GM18951 (cell line): ENCODE measurements at regions not wholly inside any gene's neighbourhood (a gene's known extent, or its start where the extent isn't known, plus 50 kb on each side); places are given as distances from the start of the nearest gene placed in this dataset.

Experiments used
- POLR2A ChIP-seq: IDR thresholded peaks from 4 replicates; pipeline ENCODE4 v1.6.1; 2011; ENCODE audit warnings: mild to moderate bottlenecking; ENCODE audit not compliant: insufficient read length, insufficient read depth; ENCODE audit errors: extremely low read depth
- in situ Hi-C: fragments of 300-500 bp; cut with MboI; formaldehyde crosslinking; loops from one replicate; pipeline ENCODE4 v1.12.0; 2022; ENCODE audit warnings: low sequenced_read_pairs, mixed read lengths, inconsistent platforms; ENCODE audit not compliant: unreplicated experiment

DNA sequence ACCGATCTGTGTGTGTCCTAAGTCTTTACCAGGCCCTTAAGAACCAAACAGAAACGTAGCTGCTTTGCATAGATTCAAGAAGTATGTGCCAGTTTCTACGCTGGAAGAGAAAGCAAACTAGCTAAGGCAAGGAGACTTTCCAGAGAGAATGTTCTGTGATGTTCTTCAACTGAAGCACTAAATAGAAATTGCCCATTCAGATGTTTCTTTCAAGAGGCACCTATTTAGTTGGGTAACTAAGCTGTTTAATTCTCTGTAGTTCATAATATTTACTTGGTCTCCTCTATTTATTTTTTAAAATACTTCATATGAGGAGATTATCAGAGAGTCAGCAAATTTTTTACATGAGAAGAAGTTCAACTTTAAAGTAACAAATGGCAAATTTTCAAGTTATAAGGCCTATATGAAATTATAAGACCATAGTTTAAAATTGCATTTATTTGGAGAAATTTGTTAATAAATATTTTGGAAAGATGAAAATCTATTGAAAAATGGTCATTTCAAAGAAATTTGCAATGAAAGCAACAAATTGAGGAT is 279.0 kb downstream of the NEBL start:
- TF ChIP-seq POLR2A: no peak
- in situ Hi-C loops: no loop called here

DNA sequence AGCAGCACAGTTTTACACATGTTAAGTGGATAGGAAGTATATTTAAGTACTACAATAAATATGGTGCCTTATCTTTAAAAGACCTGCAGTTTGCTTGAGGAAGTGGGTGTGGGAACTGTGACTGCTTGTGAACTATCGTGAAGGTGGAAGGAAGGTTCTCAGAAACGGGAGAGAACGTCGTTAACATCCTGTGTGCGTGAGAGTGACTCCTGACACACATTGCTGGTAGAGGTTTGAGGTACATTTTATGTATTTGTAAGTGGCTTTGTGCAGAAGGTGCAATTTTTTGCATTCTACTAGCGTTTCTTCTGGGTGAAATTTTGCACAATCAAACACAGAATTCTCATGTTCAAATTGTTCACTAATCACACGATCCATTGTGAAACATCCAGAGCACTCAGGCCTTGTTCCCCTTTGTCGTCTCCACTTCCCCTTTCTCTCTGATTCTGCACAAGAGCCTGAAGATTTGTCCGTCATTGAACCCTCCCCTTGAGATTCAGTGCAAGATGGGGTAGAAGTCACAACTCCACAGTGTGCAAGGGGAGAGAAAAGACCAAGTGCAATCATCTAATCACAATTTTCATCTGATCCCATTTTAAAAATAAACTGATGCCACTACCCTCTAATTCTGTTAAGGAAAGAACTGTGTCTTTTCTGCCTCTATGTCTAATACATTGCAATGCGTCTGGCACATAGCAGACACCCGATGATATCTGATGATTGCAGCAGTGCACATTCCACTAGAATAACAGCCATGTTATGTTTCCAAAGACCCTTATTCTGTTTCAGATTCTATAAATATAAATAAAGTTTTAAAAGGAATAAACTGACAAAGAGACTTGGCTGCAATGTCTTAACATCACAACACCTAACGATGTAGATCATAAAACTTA is 279.9 kb downstream of the NEBL start:
- in situ Hi-C loops: no loop called here
- TF ChIP-seq POLR2A: no peak

DNA sequence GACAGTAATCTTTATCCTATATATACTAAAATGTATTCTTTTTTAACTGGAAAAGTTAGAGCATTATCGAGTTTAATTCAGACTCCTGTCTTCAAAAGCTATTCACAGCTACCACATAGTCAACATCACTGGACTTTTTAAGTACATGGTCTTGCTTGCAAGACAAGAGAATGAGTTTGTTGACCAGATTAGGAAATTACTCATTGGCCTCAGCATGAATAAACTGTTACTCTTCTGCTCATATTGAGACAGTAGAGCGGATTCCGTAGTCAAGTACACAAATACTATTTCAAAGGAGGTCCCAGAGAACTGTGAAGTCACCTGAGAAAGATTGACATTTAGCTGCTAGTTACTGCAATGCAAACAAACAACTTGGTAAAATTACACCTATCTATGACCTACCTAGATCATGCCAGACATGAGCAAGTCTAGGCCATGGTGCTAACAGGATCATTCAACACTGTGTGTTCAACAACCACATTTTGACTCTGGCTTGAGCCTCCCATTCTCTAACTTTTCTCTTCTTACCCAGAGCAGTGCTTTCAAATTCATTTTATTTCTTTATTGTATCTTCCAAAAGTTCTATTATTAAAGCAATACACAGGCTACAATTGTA is 280.9 kb downstream of the NEBL start:
- in situ Hi-C loops: no loop called here
- TF ChIP-seq POLR2A: no peak

DNA sequence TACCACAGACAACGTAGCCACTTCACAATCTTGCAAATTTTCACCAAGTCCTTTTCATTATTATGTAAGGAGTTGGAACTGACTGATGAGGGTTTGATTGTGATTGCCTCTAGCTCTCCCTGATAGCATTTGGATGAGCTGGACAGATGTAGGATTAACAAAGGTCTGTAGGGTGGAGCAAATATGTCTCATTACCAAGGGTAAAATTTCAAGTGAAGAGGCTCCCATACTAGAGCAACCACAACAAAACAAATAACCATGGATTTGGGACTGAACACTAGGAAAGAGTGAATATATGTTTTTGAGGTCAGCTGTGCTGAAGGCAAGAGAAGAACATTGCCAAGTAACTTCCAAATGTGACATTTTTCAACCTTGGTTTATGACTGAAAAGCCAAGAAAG is 281.7 kb downstream of the NEBL start:
- in situ Hi-C loops: no loop called here
- TF ChIP-seq POLR2A: no peak

DNA sequence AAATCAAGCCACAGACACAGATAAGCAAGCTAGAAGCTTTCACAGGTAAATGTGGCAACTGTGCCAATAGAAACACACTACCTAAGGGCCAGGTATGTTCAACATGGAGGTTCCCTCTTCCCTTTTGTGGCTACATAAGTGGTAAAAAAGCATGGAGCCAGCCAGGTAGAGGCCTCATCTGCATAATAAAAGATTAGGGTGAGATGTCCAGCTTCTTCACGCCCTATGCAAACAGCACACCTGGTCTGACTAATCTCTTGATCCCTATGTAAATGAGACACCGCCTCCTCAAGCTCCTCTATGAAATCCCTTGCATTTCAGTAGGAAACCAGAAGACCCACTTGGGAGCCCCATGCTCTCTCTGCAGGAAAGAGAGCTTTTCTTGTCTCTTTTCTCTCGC is 282.2 kb downstream of the NEBL start:
- in situ Hi-C loops: no loop called here
- TF ChIP-seq POLR2A: no peak

DNA sequence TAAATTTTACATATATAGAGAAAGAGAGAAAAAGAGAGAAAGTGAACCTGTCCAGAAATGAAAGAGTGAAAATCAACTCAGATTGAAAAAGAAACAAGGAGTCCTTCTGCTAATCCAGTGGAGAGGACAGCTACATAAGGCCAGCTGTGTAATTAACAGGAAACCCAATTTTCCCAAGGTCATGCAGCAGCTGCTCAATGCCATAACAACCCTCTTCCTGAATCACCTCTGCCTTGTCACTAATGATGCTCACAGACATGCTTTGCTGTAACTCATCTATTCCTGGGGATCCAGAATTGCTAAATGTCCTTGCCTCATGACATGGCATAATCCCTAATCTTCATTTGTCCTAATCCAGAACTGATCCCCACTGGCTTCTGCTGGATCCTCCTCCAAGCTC is 288.6 kb downstream of the NEBL start:
- in situ Hi-C loops: no loop called here
- no peak for TF ChIP-seq POLR2A

DNA sequence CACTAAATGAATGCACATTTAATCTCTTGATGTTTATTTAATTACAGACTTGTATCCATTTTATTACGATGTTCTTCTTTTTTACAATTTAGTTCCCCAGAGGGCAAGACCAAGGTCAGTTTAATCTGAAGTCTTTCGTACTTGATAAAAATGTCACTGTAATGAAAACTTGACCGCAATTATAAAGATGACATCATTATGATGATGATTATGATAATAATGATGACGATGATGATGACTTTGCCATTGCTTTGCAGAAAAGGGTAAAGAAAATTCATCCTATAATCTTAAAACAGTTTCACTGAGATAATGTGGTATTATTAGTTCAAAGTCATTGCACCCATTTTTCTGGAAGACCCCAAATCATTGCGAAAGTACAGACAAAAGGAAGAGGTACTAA is 290.1 kb downstream of the NEBL start:
- in situ Hi-C loops: no loop called here
- TF ChIP-seq POLR2A: no peak

DNA sequence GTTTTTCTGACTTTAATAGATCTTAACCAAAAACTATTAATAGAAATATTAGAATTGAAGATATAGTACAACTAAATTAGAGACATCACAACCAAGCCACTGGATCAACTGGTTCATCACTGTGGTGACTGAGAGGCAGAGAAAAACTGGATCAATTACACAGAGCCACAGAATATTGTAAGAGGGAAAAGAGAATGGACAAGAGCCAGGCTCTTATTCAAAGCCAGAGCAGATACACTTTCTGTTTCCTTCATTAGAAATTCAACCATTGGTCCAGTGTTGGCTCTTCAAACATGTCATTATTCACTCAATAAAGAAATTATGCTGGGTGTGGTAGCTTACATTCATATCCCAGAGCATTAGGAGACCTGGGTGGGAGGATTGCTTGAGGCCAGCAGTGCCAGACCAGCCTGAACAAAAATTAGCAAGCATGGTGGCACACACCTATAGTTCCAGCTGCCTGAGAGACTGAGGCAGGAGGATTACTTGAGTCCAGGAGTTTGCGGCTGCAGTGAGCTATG is 295.1 kb downstream of the NEBL start:
- no peak for TF ChIP-seq POLR2A
- in situ Hi-C loops: no loop called here

DNA sequence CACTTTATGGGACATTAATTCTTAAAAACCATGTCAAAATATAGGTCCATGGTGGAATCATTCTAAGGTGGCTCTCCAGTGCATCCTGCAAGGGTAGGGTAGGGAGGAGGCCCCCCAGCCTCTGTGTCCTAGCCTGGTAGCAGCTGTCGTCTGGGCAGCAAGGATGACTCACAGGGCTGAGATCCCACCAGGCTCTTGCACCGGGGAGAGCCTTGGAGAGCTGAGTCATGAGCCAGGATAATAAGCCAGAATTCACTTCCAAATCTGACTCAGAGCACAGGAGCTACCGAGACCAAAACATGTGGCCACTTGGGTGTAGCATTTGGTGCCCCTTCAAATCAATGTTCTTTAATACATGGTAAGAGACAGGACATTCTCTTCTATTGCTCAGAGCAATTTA is 298.5 kb downstream of the NEBL start:
- in situ Hi-C loops: no loop called here
- no peak for TF ChIP-seq POLR2A

DNA sequence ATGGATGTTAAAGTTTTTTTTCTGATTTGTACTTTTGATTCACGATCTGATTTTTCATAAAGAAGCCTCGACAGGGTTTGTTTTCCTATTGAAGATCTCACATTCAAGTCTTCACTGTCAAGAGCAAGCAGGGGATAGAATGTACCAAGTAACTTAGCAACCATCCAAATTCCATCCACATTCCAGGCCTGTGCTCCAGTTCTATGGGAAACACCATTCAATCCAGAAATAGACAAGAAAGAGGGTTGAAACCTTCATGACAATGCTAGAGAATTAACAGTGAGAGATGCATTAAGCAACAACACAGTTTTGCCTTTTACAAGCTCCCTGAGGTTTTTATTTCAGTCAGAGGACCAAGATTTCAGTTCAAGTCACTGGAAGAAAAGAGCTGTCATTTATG is 300.2 kb downstream of the NEBL start:
- in situ Hi-C loops: no loop called here
- no peak for TF ChIP-seq POLR2A

DNA sequence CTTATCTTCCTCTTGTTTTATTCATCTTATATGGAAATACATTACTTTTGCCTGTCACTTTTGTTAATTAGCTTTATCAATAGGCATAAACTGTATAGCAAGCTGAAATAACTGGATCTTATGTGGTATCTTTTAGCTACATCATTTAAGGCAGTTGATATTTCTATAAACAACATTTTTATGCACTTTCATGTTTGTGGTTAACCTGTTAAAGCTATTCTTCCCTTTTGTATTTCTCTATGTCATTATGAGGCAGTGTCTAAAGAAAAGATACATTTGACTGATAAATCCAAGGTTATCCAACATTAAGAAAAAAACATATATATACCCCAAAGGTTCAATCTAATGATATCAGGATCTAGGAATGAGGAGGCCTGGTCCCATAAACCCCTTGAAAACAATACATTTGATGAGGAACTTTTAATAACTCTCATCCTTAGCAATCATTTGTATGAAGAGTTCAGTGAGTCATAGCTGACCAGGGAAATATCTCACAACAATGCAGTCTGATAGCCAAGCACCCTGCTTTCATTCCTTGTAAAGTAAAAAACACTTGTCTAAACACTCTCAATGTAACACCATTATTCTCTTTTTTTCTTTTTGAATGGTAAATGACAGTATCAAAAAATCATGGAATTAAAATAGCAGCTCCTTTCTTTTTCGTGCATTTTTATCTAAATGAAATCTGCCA is 300.9 kb downstream of the NEBL start:
- in situ Hi-C loops: no loop called here
- no peak for TF ChIP-seq POLR2A

DNA sequence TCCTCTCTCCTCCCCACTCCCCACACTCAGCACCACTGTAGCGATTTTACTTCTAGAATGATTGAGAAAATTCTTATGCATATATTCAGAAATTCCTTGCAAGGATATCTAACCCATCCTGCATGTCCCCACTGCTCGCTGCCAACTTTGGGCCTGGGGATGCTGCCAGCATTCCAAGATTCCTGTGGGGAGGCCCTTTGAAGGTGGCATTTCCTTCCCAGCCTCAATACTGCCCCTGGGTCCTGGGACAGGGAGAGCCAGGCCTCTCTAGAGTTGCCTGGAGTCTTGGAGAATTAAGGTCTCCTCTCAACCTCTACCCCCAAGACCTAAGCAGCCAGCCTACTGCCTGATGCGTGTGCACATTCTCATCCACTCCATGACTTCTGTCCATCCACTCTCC is 303.5 kb downstream of the NEBL start:
- no peak for TF ChIP-seq POLR2A
- in situ Hi-C loops: no loop called here

DNA sequence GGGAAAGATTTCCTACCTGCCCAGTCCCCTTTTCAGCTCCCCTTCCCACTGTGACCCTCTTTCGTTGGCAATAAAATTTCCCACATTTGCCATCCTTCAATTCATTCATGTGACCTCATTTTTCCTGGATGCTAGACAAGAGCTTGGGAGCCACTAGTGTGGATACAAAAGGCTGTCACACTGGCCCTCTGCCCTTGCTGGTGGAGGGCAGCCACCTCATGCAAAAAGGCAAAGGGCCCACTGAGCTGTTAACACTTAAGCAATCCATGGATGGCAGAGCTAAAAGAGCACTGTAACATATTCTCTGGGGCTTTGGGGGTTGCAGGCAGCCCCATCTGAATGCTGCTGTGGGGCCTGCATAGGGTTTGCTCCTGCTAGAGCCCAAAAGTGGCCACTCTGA is 315.1 kb downstream of the NEBL start:
- no peak for TF ChIP-seq POLR2A
- in situ Hi-C loops: no loop called here
